H9 (cell line): ENCODE measurements at regions not wholly inside any gene's neighbourhood (a gene's known extent, or its start where the extent isn't known, plus 50 kb on each side); places are given as distances from the start of the nearest gene placed in this dataset.

ENCODE experiments used
- DNase-seq: peaks from one replicate; pipeline ENCODE4 v3.0.0-alpha.2; 2017
- H2AFZ ChIP-seq: one replicate; pipeline ENCODE4 v1.6.1; 2013; ENCODE audit warnings: mild to moderate bottlenecking, low read length, control low read depth, moderate library complexity
- H2AK5ac ChIP-seq: 2 replicates; pipeline ENCODE4 v1.6.1; 2013; ENCODE audit warnings: low read length, control low read depth, mixed read lengths; ENCODE audit not compliant: insufficient read length
- H2BK120ac ChIP-seq: one replicate; pipeline ENCODE4 v1.6.1; 2013; ENCODE audit warnings: low read depth, mild to moderate bottlenecking, low read length, control low read depth, inconsistent platforms; ENCODE audit not compliant: poor library complexity, severe bottlenecking
- H2BK12ac ChIP-seq: 2 replicates; pipeline ENCODE4 v1.6.1; 2013; ENCODE audit warnings: low read length, control low read depth, mixed read lengths, low read depth; ENCODE audit not compliant: insufficient read length
- H2BK15ac ChIP-seq: 2 replicates; pipeline ENCODE4 v1.6.1; 2013; ENCODE audit warnings: low read depth, low read length, control low read depth
- H2BK20ac ChIP-seq: one replicate; pipeline ENCODE4 v1.6.1; 2013; ENCODE audit warnings: low read depth, mild to moderate bottlenecking, low read length, control low read depth, inconsistent platforms; ENCODE audit not compliant: poor library complexity, severe bottlenecking
- H2BK5ac ChIP-seq: 2 replicates; pipeline ENCODE4 v1.6.1; 2013; ENCODE audit warnings: low read length, control low read depth, mixed read lengths; ENCODE audit not compliant: insufficient read length
- H3K14ac ChIP-seq: 2 replicates; pipeline ENCODE4 v1.6.1; 2013; ENCODE audit warnings: low read length, control low read depth; ENCODE audit not compliant: insufficient read depth
- H3K18ac ChIP-seq: 2 replicates; pipeline ENCODE4 v1.6.1; 2013; ENCODE audit warnings: low read depth, mild to moderate bottlenecking, mixed read lengths, low read length, control low read depth; ENCODE audit not compliant: insufficient read length
- H3K23ac ChIP-seq: 2 replicates; pipeline ENCODE4 v1.6.1; 2013; ENCODE audit warnings: low read length, control low read depth, mixed read lengths, low read depth; ENCODE audit not compliant: insufficient read length
- H3K23me2 ChIP-seq: 2 replicates; pipeline ENCODE4 v1.6.1; 2013; ENCODE audit warnings: low read depth, mild to moderate bottlenecking, mixed read lengths, low read length, control low read depth; ENCODE audit not compliant: insufficient read length, poor library complexity, severe bottlenecking
- H3K27ac ChIP-seq: 2 replicates; pipeline ENCODE4 v1.5.1; 2013; ENCODE audit warnings: low read length, control low read depth, mixed read lengths, low read depth; ENCODE audit not compliant: insufficient read length
- H3K27me3 ChIP-seq: 2 replicates; pipeline ENCODE4 v1.6.1; 2013; ENCODE audit warnings: low read length, control low read depth, inconsistent platforms; ENCODE audit not compliant: insufficient read depth
- H3K4ac ChIP-seq: 2 replicates; pipeline ENCODE4 v1.6.1; 2013; ENCODE audit warnings: low read depth, mild to moderate bottlenecking, control low read depth, inconsistent platforms, low read length, moderate library complexity
- H3K4me1 ChIP-seq: 2 replicates; pipeline ENCODE4 v1.6.1; 2013; ENCODE audit warnings: low read length, control low read depth, inconsistent platforms; ENCODE audit not compliant: insufficient read depth
- H3K4me2 ChIP-seq: 2 replicates; pipeline ENCODE4 v1.6.1; 2013; ENCODE audit warnings: low read length, control low read depth, mixed read lengths; ENCODE audit not compliant: insufficient read length, insufficient read depth
- H3K56ac ChIP-seq: 2 replicates; pipeline ENCODE4 v1.6.1; 2013; ENCODE audit warnings: low read depth, mild to moderate bottlenecking, mixed read lengths, low read length, control low read depth; ENCODE audit not compliant: insufficient read length
- H3K79me1 ChIP-seq: 2 replicates; pipeline ENCODE4 v1.6.1; 2013; ENCODE audit warnings: low read depth, mild to moderate bottlenecking, moderate library complexity, low read length, control low read depth, inconsistent platforms; ENCODE audit not compliant: insufficient read depth, poor library complexity, severe bottlenecking
- H3K79me2 ChIP-seq: 2 replicates; pipeline ENCODE4 v1.6.1; 2013; ENCODE audit warnings: low read length, control low read depth, inconsistent platforms; ENCODE audit not compliant: insufficient read depth
- H3K9ac ChIP-seq: 2 replicates; pipeline ENCODE4 v1.6.1; 2013; ENCODE audit warnings: low read length, control low read depth, mixed read lengths; ENCODE audit not compliant: insufficient read length; ENCODE audit errors: extremely low read depth
- H3K9me3 ChIP-seq: one replicate; pipeline ENCODE4 v1.6.1; 2013; ENCODE audit warnings: low read depth, low read length, inconsistent platforms; ENCODE audit not compliant: control insufficient read depth
- H3T11ph ChIP-seq: one replicate; pipeline ENCODE4 v1.6.1; 2013; ENCODE audit warnings: mild to moderate bottlenecking, low read length, control low read depth, inconsistent platforms
- H4K20me1 ChIP-seq: one replicate; pipeline ENCODE4 v1.6.1; 2013; ENCODE audit not compliant: control insufficient read depth, insufficient read length, insufficient read depth
- H4K5ac ChIP-seq: 2 replicates; pipeline ENCODE4 v1.6.1; 2013; ENCODE audit warnings: low read depth, mild to moderate bottlenecking, mixed read lengths, low read length, control low read depth; ENCODE audit not compliant: insufficient read length
- H4K8ac ChIP-seq: replicated peaks from 2 replicates; pipeline ENCODE4 v1.6.1; 2013; ENCODE audit warnings: low read length, control low read depth, mixed read lengths, low read depth; ENCODE audit not compliant: insufficient read length
- H4K91ac ChIP-seq: 2 replicates; pipeline ENCODE4 v1.6.1; 2013; ENCODE audit warnings: low read depth, mild to moderate bottlenecking, moderate library complexity, mixed read lengths, low read length, control low read depth; ENCODE audit not compliant: insufficient read length
- H3K27ac Mint-ChIP-seq, 3 experiments: 2 replicates in 2 of 3; 3 replicates in 1 of 3; pipeline ENCODE4 v1.8.0; 2020 to 2021; ENCODE audit warnings: mixed read lengths in 3 of 3, mild to moderate bottlenecking in 1 of 3, moderate library complexity in 1 of 3
- H3K27me3 Mint-ChIP-seq: 2 replicates; pipeline ENCODE4 v1.8.0; 2021; ENCODE audit warnings: low read depth, mild to moderate bottlenecking, moderate library complexity, mixed read lengths
- H3K36me3 Mint-ChIP-seq, 3 experiments: 2 replicates in 2 of 3; 3 replicates in 1 of 3; pipeline ENCODE4 v1.8.0; 2020 to 2021; ENCODE audit warnings: low read depth in 3 of 3, mixed read lengths in 3 of 3; ENCODE audit not compliant: insufficient read depth in 1 of 3
- H3K4me1 Mint-ChIP-seq, 2 experiments: 2 replicates each; pipeline ENCODE4 v1.8.0; 2020; ENCODE audit warnings: mixed read lengths in 2 of 2
- H3K4me3 Mint-ChIP-seq, 2 experiments: 2 replicates in 1 of 2; 3 replicates in 1 of 2; pipeline ENCODE4 v1.8.0; 2020 to 2021; ENCODE audit warnings: mild to moderate bottlenecking in 2 of 2, mixed read lengths in 2 of 2, moderate library complexity in 1 of 2
- H3K9me3 Mint-ChIP-seq, 2 experiments: 2 replicates in 1 of 2; 3 replicates in 1 of 2; pipeline ENCODE4 v1.8.0; 2020; ENCODE audit warnings: mild to moderate bottlenecking in 2 of 2, mixed read lengths in 2 of 2, moderate library complexity in 1 of 2
- CTCF ChIP-seq: fragments of 200-600 bp; sonication (generic); conservative IDR thresholded peaks from 3 replicates; pipeline ENCODE4 v1.8.0; 2021; ENCODE audit warnings: antibody characterized with exemption, mild to moderate bottlenecking
- WGBS: extraction: QIAGEN DNeasy Blood & Tissue Kit; methylation state at CpG from one replicate; pipeline ENCODE4 v1.1.7; 2013; ENCODE audit warnings: missing lambda C conversion rate, low lambda C conversion rate, mixed read lengths; ENCODE audit not compliant: insufficient read length; ENCODE audit errors: extremely low coverage; 5-methylcytosine and 5-hydroxymethylcytosine counted together

GRCh38 chr3:4232798-4233197, 70.4 kb upstream of the SETMAR start:
- no peak for TF ChIP-seq CTCF
- Histone ChIP-seq H3K23ac (no peak overlapping the region), H3K79me1 (no peaks in the 10 kb centered on the region), H4K5ac (no peak overlapping the region), H3K4me2 (no peak overlapping the region), H2BK20ac (no peak overlapping the region), H2BK15ac (no peak overlapping the region), H2AK5ac (no peak overlapping the region), H2BK12ac (no peak overlapping the region), H3K9me3 (no peaks in the 10 kb centered on the region), H3K14ac (no peak overlapping the region), H2AFZ (no peak overlapping the region), H3T11ph (no peak overlapping the region), H3K27ac (no peak overlapping the region), H3K18ac (no peak overlapping the region), H3K23me2 (no peaks in the 10 kb centered on the region), H3K4ac (no peak overlapping the region), H3K79me2 (no peaks in the 10 kb centered on the region), H3K27me3 (peaks cover 8% of the 10 kb centered on the region; the same call in 1 of the 2 replicates), H3K4me1 (no peaks in the 10 kb centered on the region), H3K9ac (no peak overlapping the region), H3K56ac (no peak overlapping the region), H4K20me1 (no peaks in the 10 kb centered on the region), H4K91ac (no peak overlapping the region), H4K8ac (no peak overlapping the region), H2BK5ac (no peak overlapping the region), H2BK120ac (no peak overlapping the region)
- Mint-ChIP-seq H3K36me3 (peaks cover 0 to 6% (median 0%) of the 10 kb centered on the region in 3 experiments; a peak in 2 of 7 replicates), H3K9me3 (peaks cover 7 to 8% of the 10 kb centered on the region in 2 experiments; a peak in 3 of 5 replicates), H3K4me3 (peak overlapping the region in 1 of 2 experiments; percentile 60; a peak in 1 of 5 replicates), H3K27ac (no peak overlapping the region), H3K4me1 (peaks cover 28 to 34% of the 10 kb centered on the region in 2 experiments), H3K27me3 (peaks cover 80% of the 10 kb centered on the region)
- WGBS, result no CpG with 5 or more reads among the region's 3 CpGs
- no peak for DNase-seq
